ENCODE measurements at regions not wholly inside any gene's neighbourhood (a gene's known extent, or its start where the extent isn't known, plus 50 kb on each side); places are given as distances from the start of the nearest gene placed in this dataset.

GRCh38 chr13:99875391-99875790 lies 96.2 kb downstream of the ZIC5 start:
- TF ChIP-seq, protein P1, sequence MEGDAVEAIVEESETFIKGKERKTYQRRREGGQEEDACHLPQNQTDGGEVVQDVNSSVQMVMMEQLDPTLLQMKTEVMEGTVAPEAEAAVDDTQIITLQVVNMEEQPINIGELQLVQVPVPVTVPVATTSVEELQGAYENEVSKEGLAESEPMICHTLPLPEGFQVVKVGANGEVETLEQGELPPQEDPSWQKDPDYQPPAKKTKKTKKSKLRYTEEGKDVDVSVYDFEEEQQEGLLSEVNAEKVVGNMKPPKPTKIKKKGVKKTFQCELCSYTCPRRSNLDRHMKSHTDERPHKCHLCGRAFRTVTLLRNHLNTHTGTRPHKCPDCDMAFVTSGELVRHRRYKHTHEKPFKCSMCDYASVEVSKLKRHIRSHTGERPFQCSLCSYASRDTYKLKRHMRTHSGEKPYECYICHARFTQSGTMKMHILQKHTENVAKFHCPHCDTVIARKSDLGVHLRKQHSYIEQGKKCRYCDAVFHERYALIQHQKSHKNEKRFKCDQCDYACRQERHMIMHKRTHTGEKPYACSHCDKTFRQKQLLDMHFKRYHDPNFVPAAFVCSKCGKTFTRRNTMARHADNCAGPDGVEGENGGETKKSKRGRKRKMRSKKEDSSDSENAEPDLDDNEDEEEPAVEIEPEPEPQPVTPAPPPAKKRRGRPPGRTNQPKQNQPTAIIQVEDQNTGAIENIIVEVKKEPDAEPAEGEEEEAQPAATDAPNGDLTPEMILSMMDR (conservative IDR thresholded peaks at IDR 0.05): no peak
- Mint-ChIP-seq H3K27ac (no peak overlapping the region), H3K4me3 (no peak overlapping the region), H3K36me3 (no peaks in the 10 kb centered on the region), H3K4me1 (ENCODE audit: unreplicated experiment) (peaks cover 13% of the 10 kb centered on the region), H3K9me3 (no peaks in the 10 kb centered on the region), H3K27me3 (peaks cover 26% of the 10 kb centered on the region)
- DNase-seq (ENCODE audit: extremely low spot score, unreplicated experiment): no peak

- TF ChIP-seq, protein P1 (conservative IDR thresholded peaks at IDR 0.05): no peak
- no peak overlapping the region for H3K4me3 Mint-ChIP-seq
- no peak for DNase-seq (ENCODE audit: extremely low spot score, unreplicated experiment)
- H3K27me3 Mint-ChIP-seq: peaks cover 25% of the 10 kb centered on the region
- H3K4me1 Mint-ChIP-seq (ENCODE audit: unreplicated experiment): peaks cover 9% of the 10 kb centered on the region
- no peaks in the 10 kb centered on the region for H3K9me3 Mint-ChIP-seq
- H3K27ac Mint-ChIP-seq: no peak overlapping the region
- H3K36me3 Mint-ChIP-seq: no peaks in the 10 kb centered on the region
Observed at GRCh38 chr13:99873832-99874430, 97.6 kb downstream of the ZIC5 start.

DNA sequence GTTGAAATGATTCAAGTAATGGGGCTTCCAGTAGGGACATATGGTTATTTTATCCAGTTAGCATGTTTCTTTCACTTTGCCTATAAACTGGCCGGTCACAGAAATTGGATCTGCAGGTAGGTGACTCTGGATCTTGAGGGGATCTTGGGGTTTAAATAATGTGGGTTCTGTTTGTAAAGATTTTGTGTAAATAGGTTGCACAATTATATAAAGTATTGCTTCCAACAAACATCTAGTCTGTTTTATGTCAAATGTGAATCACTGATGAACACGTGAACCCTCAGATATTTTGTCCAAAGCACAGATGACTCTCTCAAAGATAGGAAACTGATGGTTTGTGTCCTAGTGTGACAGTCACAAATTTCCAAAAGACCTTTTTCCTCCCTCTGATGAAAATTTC lies 98.4 kb downstream of the ZIC5 start:
- Mint-ChIP-seq H3K4me1 (ENCODE audit: unreplicated experiment) (peaks cover 6% of the 10 kb centered on the region), H3K27ac (no peak overlapping the region), H3K9me3 (no peaks in the 10 kb centered on the region), H3K36me3 (no peaks in the 10 kb centered on the region), H3K27me3 (peaks cover 27% of the 10 kb centered on the region), H3K4me3 (no peak overlapping the region)
- DNase-seq (ENCODE audit: extremely low spot score, unreplicated experiment): no peak
- TF ChIP-seq, protein P1 (conservative IDR thresholded peaks at IDR 0.05): no peak

DNA sequence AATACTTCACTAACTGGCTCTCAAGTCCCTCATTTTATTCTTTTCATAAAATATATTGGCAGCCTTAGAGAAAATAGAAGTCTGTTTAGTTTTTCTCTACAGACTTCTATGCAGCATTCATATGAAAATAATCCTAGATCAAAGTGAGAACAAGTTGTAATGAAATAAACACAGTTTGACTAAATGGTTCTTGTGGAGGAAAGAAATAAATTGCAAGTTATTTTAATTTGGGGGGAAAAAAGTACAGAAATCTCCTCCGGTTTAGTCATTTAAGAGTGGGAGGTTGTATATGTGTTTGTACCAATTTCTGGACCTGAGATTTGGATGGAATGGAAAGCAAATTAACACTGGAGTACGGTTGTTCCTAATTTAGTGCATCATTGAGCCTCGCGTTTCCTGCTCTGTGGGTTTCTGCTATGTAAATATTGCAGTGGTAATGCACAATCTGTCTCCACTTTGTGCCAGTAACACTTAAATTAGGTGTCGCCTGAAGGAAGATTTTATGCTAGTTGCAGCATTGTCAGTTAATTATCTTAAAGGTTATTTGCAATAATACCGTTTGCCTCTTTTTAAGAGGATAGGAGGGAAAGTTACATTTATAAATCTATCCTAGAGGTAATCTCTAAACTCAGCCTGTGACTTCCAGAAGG lies 100.2 kb downstream of the ZIC5 start:
- Mint-ChIP-seq H3K4me3 (no peak overlapping the region), H3K4me1 (ENCODE audit: unreplicated experiment) (peaks cover 6% of the 10 kb centered on the region), H3K9me3 (no peaks in the 10 kb centered on the region), H3K36me3 (no peaks in the 10 kb centered on the region), H3K27me3 (peaks cover 30% of the 10 kb centered on the region), H3K27ac (no peak overlapping the region)
- TF ChIP-seq, protein P1 (conservative IDR thresholded peaks at IDR 0.05): no peak
- no peak for DNase-seq (ENCODE audit: extremely low spot score, unreplicated experiment)

GRCh38 chr13:99870541-99870940 lies 101.0 kb downstream of the ZIC5 start:
- H3K4me1 Mint-ChIP-seq (ENCODE audit: unreplicated experiment): peaks cover 6% of the 10 kb centered on the region
- H3K9me3 Mint-ChIP-seq: no peaks in the 10 kb centered on the region

More at GRCh38 chr13:99870541-99870940, 101.0 kb downstream of the ZIC5 start:
- Mint-ChIP-seq H3K27ac (no peak overlapping the region), H3K4me3 (no peak overlapping the region), H3K27me3 (peaks cover 30% of the 10 kb centered on the region), H3K36me3 (no peaks in the 10 kb centered on the region)
- TF ChIP-seq, protein P1 (conservative IDR thresholded peaks at IDR 0.05): no peak
- no peak for DNase-seq (ENCODE audit: extremely low spot score, unreplicated experiment)
